ENCODE measurements at regions not wholly inside any gene's neighbourhood (a gene's known extent, or its start where the extent isn't known, plus 50 kb on each side); places are given as distances from the start of the nearest gene placed in this dataset.

DNA sequence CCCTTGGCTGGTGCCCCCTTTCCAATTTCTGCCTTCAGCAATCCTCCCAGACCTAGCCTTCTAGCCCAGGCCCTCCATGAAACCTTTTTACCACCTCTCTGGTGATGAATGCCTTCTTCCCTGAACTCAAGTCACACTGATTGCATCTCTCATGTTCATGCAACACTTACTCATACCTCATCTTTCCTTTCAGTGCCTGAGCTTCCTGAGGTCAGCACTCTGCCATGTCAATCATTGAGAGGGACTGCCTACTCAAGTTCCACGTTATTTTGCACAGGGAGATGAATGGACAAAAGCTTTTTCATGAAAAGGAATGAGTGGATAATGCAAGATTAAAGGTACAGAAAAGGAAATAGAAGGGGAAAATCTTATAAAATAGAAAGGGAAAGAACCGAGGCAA is 60.1 kb upstream of the PLEKHG1 start:
- H3K4me3 Mint-ChIP-seq (ENCODE audit: unreplicated experiment): no peak overlapping the region
- intact Hi-C loops (cut with micrococcal nuclease): no loop called here
- peaks cover 10% of the 10 kb centered on the region for H3K9me3 Mint-ChIP-seq (ENCODE audit: unreplicated experiment)
- H3K27me3 Mint-ChIP-seq (ENCODE audit: insufficient read depth, unreplicated experiment): peaks cover 23% of the 10 kb centered on the region
- DNase-seq (ENCODE audit: unreplicated experiment): no peak
- POLR2A ChIA-PET: no interaction called here
- no TSS peak for BruUV-seq (replicated peaks)
- TF ChIP-seq CTCF (IDR thresholded peaks at IDR 0.05; ENCODE audit: unreplicated experiment): no peak
- H3K4me1 Mint-ChIP-seq (ENCODE audit: insufficient read depth, unreplicated experiment): no peaks in the 10 kb centered on the region
- no peaks in the 10 kb centered on the region for H3K36me3 Mint-ChIP-seq (ENCODE audit: insufficient read depth, unreplicated experiment)
- H3K27ac Mint-ChIP-seq (ENCODE audit: low read depth, unreplicated experiment): no peak overlapping the region
- CTCF ChIA-PET: no interaction called here

DNA sequence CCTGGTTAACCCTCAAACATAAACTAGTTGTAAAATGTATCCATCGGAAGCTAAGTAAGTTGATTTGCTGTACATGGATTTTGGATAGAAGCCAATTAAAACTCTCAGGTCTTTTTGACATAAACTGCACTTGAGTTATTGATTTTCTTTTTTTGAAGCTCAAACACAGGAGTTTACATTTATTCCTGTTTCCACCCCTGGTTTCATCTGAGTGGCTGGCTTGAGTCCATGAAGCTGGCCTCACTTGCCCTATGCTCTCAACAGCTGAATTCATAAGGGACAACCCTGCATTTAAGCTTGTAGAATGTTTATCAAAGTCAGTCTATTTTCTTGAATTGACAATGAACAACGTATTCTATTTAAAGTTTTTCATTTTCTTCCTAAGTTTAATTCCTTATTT is 58.1 kb upstream of the PLEKHG1 start:
- ChIA-PET POLR2A (no interaction called here), CTCF (interaction anchor here (0.6 kb wide), 1 partner anchor 834 kb away, joined by 3 read pairs; no protein-coding TSS in a partner anchor)
- intact Hi-C loops (cut with micrococcal nuclease): no loop called here
- Mint-ChIP-seq H3K27ac (ENCODE audit: low read depth, unreplicated experiment) (no peak overlapping the region), H3K4me3 (ENCODE audit: unreplicated experiment) (no peak overlapping the region), H3K9me3 (ENCODE audit: unreplicated experiment) (peaks cover 10% of the 10 kb centered on the region), H3K36me3 (ENCODE audit: insufficient read depth, unreplicated experiment) (no peaks in the 10 kb centered on the region), H3K27me3 (ENCODE audit: insufficient read depth, unreplicated experiment) (peaks cover 37% of the 10 kb centered on the region), H3K4me1 (ENCODE audit: insufficient read depth, unreplicated experiment) (no peaks in the 10 kb centered on the region)
- BruUV-seq (replicated peaks): no TSS peak
- TF ChIP-seq CTCF (IDR thresholded peaks at IDR 0.05; ENCODE audit: unreplicated experiment): no peak
- DNase-seq (ENCODE audit: unreplicated experiment): no peak

DNA sequence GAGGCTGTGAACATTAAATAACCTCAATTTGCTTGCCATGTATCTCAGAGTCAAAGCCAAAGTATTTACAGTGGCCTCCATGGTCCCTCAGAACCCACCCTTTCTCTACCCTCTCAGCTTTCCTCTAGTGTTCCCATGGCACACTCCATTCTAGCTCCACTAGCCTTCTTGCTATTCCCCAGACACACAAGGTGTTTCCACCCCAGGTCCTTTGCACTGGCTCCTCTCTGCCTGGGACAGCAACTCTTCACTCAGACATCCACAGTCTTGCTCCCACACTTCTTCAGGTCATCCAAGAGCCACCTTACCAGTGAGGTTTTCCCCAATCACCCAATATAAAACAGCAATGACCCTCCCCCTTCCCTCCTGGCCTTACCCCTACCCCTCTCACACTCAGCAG is 56.5 kb upstream of the PLEKHG1 start:
- no TSS peak for BruUV-seq (replicated peaks)
- CTCF ChIA-PET: no interaction called here

GRCh38 chr6:150544793-150545192 is 54.9 kb upstream of the PLEKHG1 start:
- H3K4me1 Mint-ChIP-seq (ENCODE audit: insufficient read depth, unreplicated experiment): no peaks in the 10 kb centered on the region
- no peak for TF ChIP-seq CTCF (IDR thresholded peaks at IDR 0.05; ENCODE audit: unreplicated experiment)
- BruUV-seq (replicated peaks): no TSS peak
- CTCF ChIA-PET: no interaction called here
- no peaks in the 10 kb centered on the region for H3K36me3 Mint-ChIP-seq (ENCODE audit: insufficient read depth, unreplicated experiment)
- DNase-seq (ENCODE audit: unreplicated experiment): no peak
- no peak overlapping the region for H3K27ac Mint-ChIP-seq (ENCODE audit: low read depth, unreplicated experiment)
- no peak overlapping the region for H3K4me3 Mint-ChIP-seq (ENCODE audit: unreplicated experiment)
- peaks cover 32% of the 10 kb centered on the region for H3K27me3 Mint-ChIP-seq (ENCODE audit: insufficient read depth, unreplicated experiment)
- intact Hi-C loops (cut with micrococcal nuclease): no loop called here
- no peaks in the 10 kb centered on the region for H3K9me3 Mint-ChIP-seq (ENCODE audit: unreplicated experiment)
- POLR2A ChIA-PET: interaction anchor here (0.7 kb wide), 1 partner anchor 24 kb away, joined by 3 read pairs; no protein-coding TSS in a partner anchor

More for the DNA sequence above, 56.5 kb upstream of the PLEKHG1 start:
- intact Hi-C loops (cut with micrococcal nuclease): no loop called here
- Mint-ChIP-seq H3K4me3 (ENCODE audit: unreplicated experiment) (no peak overlapping the region), H3K9me3 (ENCODE audit: unreplicated experiment) (peaks cover 10% of the 10 kb centered on the region), H3K27me3 (ENCODE audit: insufficient read depth, unreplicated experiment) (peaks cover 48% of the 10 kb centered on the region), H3K4me1 (ENCODE audit: insufficient read depth, unreplicated experiment) (no peaks in the 10 kb centered on the region), H3K27ac (ENCODE audit: low read depth, unreplicated experiment) (no peak overlapping the region), H3K36me3 (ENCODE audit: insufficient read depth, unreplicated experiment) (no peaks in the 10 kb centered on the region)
- no peak for DNase-seq (ENCODE audit: unreplicated experiment)
- POLR2A ChIA-PET: interaction anchor here (0.7 to 1.2 kb wide), 2 partner anchors 14 to 48 kb away, joined by 3 to 4 read pairs; no protein-coding TSS in a partner anchor
- TF ChIP-seq CTCF (IDR thresholded peaks at IDR 0.05; ENCODE audit: unreplicated experiment): no peak
